PC-3 (cell line): ENCODE measurements at regions not wholly inside any gene's neighbourhood (a gene's known extent, or its start where the extent isn't known, plus 50 kb on each side); places are given as distances from the start of the nearest gene placed in this dataset.
"Not testable (repeated sequence)": the region's sequence is repeated elsewhere in the genome, so short reads cannot be mapped to it uniquely, and the experiment has no call there.

ENCODE experiments used
- ATAC-seq: fragments of 200-7000 bp; cut with Tn5 transposase; 2 replicates; pipeline ENCODE4 v1.9.1; 2020; ENCODE audit warnings: mild to moderate bottlenecking, moderate library complexity
- BruUV-seq: library from RNA; stranded (reverse); fragments of 400-500 nt; replicated peaks from 2 replicates; lab custom pipeline; 2021; lab: Mats Ljungman, UMichigan
- CTCF ChIA-PET: fragments of 300-600 bp; sonication (Branson Sonifier 250); formaldehyde crosslinking; loops from one replicate; lab custom pipeline; 2022; ENCODE audit warnings: antibody characterized with exemption; lab: Charles Lee
- POLR2A ChIA-PET: fragments of 300-600 bp; sonication (Branson Sonifier 250); formaldehyde crosslinking; loops from one replicate; lab custom pipeline; 2022; ENCODE audit warnings: antibody characterized with exemption; ENCODE audit not compliant: unreplicated experiment; lab: Charles Lee
- DNase-seq: peaks from one replicate; pipeline ENCODE4 v3.0.0-alpha.2; 2015
- H2AFZ ChIP-seq: fragments of 300-600 bp; sonication (generic); 2 replicates; pipeline ENCODE4 v1.6.0; 2016; ENCODE audit warnings: antibody characterized with exemption, low read length
- H3F3A ChIP-seq: fragments of 300-600 bp; sonication (generic); one replicate; pipeline ENCODE4 v1.6.0; 2017; ENCODE audit warnings: antibody characterized with exemption, low read length, control low read depth, mild to moderate bottlenecking; ENCODE audit not compliant: unreplicated experiment
- H3K27ac ChIP-seq: fragments of 300-600 bp; sonication (generic); 2 replicates; pipeline ENCODE4 v1.5.1; 2016; ENCODE audit warnings: mild to moderate bottlenecking, low read length
- H3K27me3 ChIP-seq: fragments of 300-600 bp; sonication (generic); 2 replicates; pipeline ENCODE4 v1.6.1; 2016; ENCODE audit warnings: low read length, mixed read lengths
- H3K36me3 ChIP-seq: fragments of 300-600 bp; sonication (generic); 2 replicates; pipeline ENCODE4 v1.6.1; 2016; ENCODE audit warnings: low read depth, mixed run types, low read length, mixed read lengths
- H3K4me1 ChIP-seq: fragments of 300-600 bp; sonication (generic); 2 replicates; pipeline ENCODE4 v1.5.1; 2016; ENCODE audit warnings: low read length; ENCODE audit not compliant: insufficient read depth
- H3K4me2 ChIP-seq: fragments of 300-600 bp; sonication (generic); 2 replicates; pipeline ENCODE4 v1.6.0; 2016; ENCODE audit warnings: low read length
- H3K4me3 ChIP-seq: fragments of 300-600 bp; sonication (generic); 2 replicates; pipeline ENCODE4 v1.5.1; 2016; ENCODE audit warnings: mild to moderate bottlenecking, low read length, mixed read lengths
- H3K79me2 ChIP-seq: fragments of 300-600 bp; sonication (generic); 2 replicates; pipeline ENCODE4 v1.6.1; 2017; ENCODE audit warnings: low read length, mixed read lengths
- H3K9ac ChIP-seq: fragments of 300-600 bp; sonication (generic); 2 replicates; pipeline ENCODE4 v1.6.0; 2016; ENCODE audit warnings: mild to moderate bottlenecking, low read length
- H3K9me2 ChIP-seq: fragments of 300-600 bp; sonication (generic); replicated peaks from 2 replicates; pipeline ENCODE4 v1.6.1; 2016; ENCODE audit warnings: mixed run types, low read length, mixed read lengths
- H3K9me3 ChIP-seq: fragments of 300-600 bp; sonication (generic); 2 replicates; pipeline ENCODE4 v1.6.1; 2016; ENCODE audit warnings: low read length, mixed read lengths
- H4K20me1 ChIP-seq: fragments of 300-600 bp; sonication (generic); 2 replicates; pipeline ENCODE4 v1.6.1; 2016; ENCODE audit warnings: low read length, mixed read lengths
- EZH2 ChIP-seq: fragments of 300-600 bp; sonication (generic); IDR thresholded peaks from one replicate; pipeline ENCODE4 v1.6.1; 2017; ENCODE audit warnings: antibody characterized with exemption, mild to moderate bottlenecking, low read length; ENCODE audit not compliant: unreplicated experiment
- EZH2phosphoT487 ChIP-seq: fragments of 300-600 bp; sonication (generic); IDR thresholded peaks from 2 replicates; pipeline ENCODE4 v1.6.1; 2018; ENCODE audit warnings: mild to moderate bottlenecking, antibody characterized with exemption, low read length, borderline replicate concordance
- intact Hi-C: fragments of 100-400 bp; cut with micrococcal nuclease; formaldehyde crosslinking; loops from 2 replicates; pipeline ENCODE4 v1.9.0; 2023
- TF ChIP-seq, protein P1 (sequence below): fragments of 300-600 bp; sonication (generic); conservative IDR thresholded peaks from 2 replicates; pipeline ENCODE4 v1.5.1; 2017; ENCODE audit warnings: antibody characterized with exemption, low read depth, mild to moderate bottlenecking, low read length

- no peaks in the 10 kb centered on the region for H3K4me1 ChIP-seq
- H3K4me2 ChIP-seq, result no peak overlapping the region
- POLR2A ChIA-PET, result no interaction called here
- intact Hi-C loops, result no loop called here
- no peaks in the 10 kb centered on the region for H3K9me3 ChIP-seq
- H3K36me3 ChIP-seq, result no peaks in the 10 kb centered on the region
- ATAC-seq, result no peak
- no peaks in the 10 kb centered on the region for H3K9me2 ChIP-seq
- TF ChIP-seq EZH2phosphoT487, result no peak
- BruUV-seq, result no TSS peak
- no peak overlapping the region for H3K4me3 ChIP-seq
- H4K20me1 ChIP-seq, result no peaks in the 10 kb centered on the region
- no peaks in the 10 kb centered on the region for H3K79me2 ChIP-seq
- CTCF ChIA-PET, result no interaction called here
- no peak overlapping the region for H3K9ac ChIP-seq
- no peaks in the 10 kb centered on the region for H3K27me3 ChIP-seq
- no peak for DNase-seq
- H3F3A ChIP-seq, result no peaks in the 10 kb centered on the region
- H2AFZ ChIP-seq, result no peak overlapping the region
- no peak overlapping the region for H3K27ac ChIP-seq
These were observed 61.0 kb upstream of the SMIM30 start for GRCh38 chr7:113179313-113179712.

DNA sequence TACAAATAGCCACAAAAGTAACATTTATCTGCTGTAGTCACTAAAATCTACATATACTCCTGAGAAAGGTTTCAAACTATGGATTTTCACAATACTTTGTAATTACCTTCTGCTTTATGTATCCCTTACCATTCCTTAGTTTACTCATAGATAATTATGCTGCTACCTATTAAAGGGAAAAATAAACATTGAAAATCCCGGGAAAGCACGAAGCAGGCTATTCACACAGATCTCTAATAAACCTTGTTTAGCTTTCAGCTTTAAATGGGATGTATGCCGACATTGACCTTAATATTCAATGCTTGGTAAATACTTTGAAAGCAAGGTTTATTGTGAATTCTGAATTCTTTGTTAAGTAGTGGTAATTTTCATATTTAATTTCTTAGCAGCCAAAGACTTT lies 58.5 kb upstream of the SMIM30 start:
- Histone ChIP-seq H3K9ac (no peak overlapping the region), H3K4me1 (no peaks in the 10 kb centered on the region), H4K20me1 (no peaks in the 10 kb centered on the region), H3F3A (no peaks in the 10 kb centered on the region), H3K79me2 (no peaks in the 10 kb centered on the region), H3K27me3 (no peaks in the 10 kb centered on the region), H3K4me2 (no peak overlapping the region), H3K9me3 (no peaks in the 10 kb centered on the region), H2AFZ (no peak overlapping the region), H3K27ac (no peak overlapping the region), H3K36me3 (no peaks in the 10 kb centered on the region), H3K4me3 (no peak overlapping the region), H3K9me2 (no peaks in the 10 kb centered on the region)
- TF ChIP-seq, protein P1, sequence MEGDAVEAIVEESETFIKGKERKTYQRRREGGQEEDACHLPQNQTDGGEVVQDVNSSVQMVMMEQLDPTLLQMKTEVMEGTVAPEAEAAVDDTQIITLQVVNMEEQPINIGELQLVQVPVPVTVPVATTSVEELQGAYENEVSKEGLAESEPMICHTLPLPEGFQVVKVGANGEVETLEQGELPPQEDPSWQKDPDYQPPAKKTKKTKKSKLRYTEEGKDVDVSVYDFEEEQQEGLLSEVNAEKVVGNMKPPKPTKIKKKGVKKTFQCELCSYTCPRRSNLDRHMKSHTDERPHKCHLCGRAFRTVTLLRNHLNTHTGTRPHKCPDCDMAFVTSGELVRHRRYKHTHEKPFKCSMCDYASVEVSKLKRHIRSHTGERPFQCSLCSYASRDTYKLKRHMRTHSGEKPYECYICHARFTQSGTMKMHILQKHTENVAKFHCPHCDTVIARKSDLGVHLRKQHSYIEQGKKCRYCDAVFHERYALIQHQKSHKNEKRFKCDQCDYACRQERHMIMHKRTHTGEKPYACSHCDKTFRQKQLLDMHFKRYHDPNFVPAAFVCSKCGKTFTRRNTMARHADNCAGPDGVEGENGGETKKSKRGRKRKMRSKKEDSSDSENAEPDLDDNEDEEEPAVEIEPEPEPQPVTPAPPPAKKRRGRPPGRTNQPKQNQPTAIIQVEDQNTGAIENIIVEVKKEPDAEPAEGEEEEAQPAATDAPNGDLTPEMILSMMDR, result no peak
- TF ChIP-seq EZH2 (no peak), EZH2phosphoT487 (no peak)
- ChIA-PET POLR2A (no interaction called here), CTCF (no interaction called here)
- BruUV-seq, result no TSS peak
- DNase-seq, result no peak
- no peak for ATAC-seq
- intact Hi-C loops, result no loop called here

DNA sequence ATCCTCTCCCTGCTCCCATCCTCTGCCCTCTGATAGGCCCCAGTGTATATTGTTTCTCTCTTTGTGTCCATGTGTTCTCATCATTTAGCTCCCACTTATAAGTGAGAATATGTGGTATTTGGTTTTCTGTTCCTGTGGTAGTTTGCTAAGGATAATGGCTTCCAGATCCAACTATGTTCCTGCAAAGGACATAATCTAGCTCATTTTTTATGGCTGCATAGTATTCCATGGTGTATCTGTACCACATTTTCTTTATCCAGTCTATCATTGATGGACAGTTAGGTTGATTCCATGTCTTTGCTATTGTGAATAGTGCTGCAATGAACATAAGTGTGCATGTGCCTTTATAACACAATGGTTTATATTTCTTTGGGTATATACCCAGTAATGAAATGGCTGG lies 57.8 kb upstream of the SMIM30 start:
- H3K79me2 ChIP-seq, H3K4me3 ChIP-seq, H2AFZ ChIP-seq, H4K20me1 ChIP-seq, H3K4me2 ChIP-seq, CTCF ChIA-PET, H3K9me2 ChIP-seq, H3K36me3 ChIP-seq, POLR2A ChIA-PET, H3K4me1 ChIP-seq, H3F3A ChIP-seq, BruUV-seq, H3K27ac ChIP-seq, H3K27me3 ChIP-seq, H3K9me3 ChIP-seq, H3K9ac ChIP-seq, intact Hi-C loops, DNase-seq, ATAC-seq: not testable (repeated sequence)

GRCh38 chr7:113175525-113176104 lies 57.3 kb upstream of the SMIM30 start:
- no peaks in the 10 kb centered on the region for H3K4me1 ChIP-seq
- BruUV-seq, result no TSS peak
- POLR2A ChIA-PET, result no interaction called here
- H3K27me3 ChIP-seq, result no peaks in the 10 kb centered on the region
- no peaks in the 10 kb centered on the region for H4K20me1 ChIP-seq
- H3K79me2 ChIP-seq, result no peaks in the 10 kb centered on the region
- CTCF ChIA-PET, result no interaction called here
- H2AFZ ChIP-seq, result no peak overlapping the region
- H3K27ac ChIP-seq, result no peak overlapping the region
- no peaks in the 10 kb centered on the region for H3F3A ChIP-seq
- no peak overlapping the region for H3K4me3 ChIP-seq
- ATAC-seq, result no peak
- TF ChIP-seq, protein P1, result no peak
- TF ChIP-seq EZH2 (no peak), EZH2phosphoT487 (no peak)
- H3K36me3 ChIP-seq, result no peaks in the 10 kb centered on the region
- H3K9ac ChIP-seq, result no peak overlapping the region
- H3K9me3 ChIP-seq, result no peaks in the 10 kb centered on the region
- no peak for DNase-seq
- H3K4me2 ChIP-seq, result no peak overlapping the region
- intact Hi-C loops, result no loop called here
- no peaks in the 10 kb centered on the region for H3K9me2 ChIP-seq
